Endothelial cell of umbilical vein (primary cell): ENCODE measurements at regions not wholly inside any gene's neighbourhood (a gene's known extent, or its start where the extent isn't known, plus 50 kb on each side); places are given as distances from the start of the nearest gene placed in this dataset.

Experiments
- EZH2 ChIP-seq: IDR thresholded peaks from 2 replicates; pipeline ENCODE4 v1.6.1; 2012; ENCODE audit warnings: borderline replicate concordance, low read depth, mild to moderate bottlenecking, moderate library complexity, low read length, inconsistent platforms; ENCODE audit not compliant: severe bottlenecking
- MAX ChIP-seq: IDR thresholded peaks from 2 replicates; pipeline ENCODE4 v1.6.1; 2011; ENCODE audit not compliant: insufficient read depth, insufficient read length
- MYC ChIP-seq: IDR thresholded peaks from one replicate; pipeline ENCODE4 v1.6.1; 2011; ENCODE audit warnings: mild to moderate bottlenecking, low read depth, low read length
- POLR2A ChIP-seq: IDR thresholded peaks from 2 replicates; pipeline ENCODE4 v1.6.1; 2012; ENCODE audit warnings: low read depth, mild to moderate bottlenecking, control low read depth, low read length
- TF ChIP-seq, protein P1 (sequence below), 2 donors: IDR thresholded peaks; 1 replicate in 1 of 2; 2 replicates in 1 of 2; pipeline ENCODE4 v1.5.1; 2011; ENCODE audit warnings: low read length in 2 of 2, mild to moderate bottlenecking in 2 of 2, moderate library complexity in 2 of 2, control low read depth in 1 of 2, inconsistent platforms in 1 of 2, low read depth in 1 of 2; ENCODE audit not compliant: insufficient read depth in 1 of 2; ENCODE audit errors: extremely low read depth in 1 of 2

- TF ChIP-seq POLR2A, result no peak
- TF ChIP-seq, protein P1, sequence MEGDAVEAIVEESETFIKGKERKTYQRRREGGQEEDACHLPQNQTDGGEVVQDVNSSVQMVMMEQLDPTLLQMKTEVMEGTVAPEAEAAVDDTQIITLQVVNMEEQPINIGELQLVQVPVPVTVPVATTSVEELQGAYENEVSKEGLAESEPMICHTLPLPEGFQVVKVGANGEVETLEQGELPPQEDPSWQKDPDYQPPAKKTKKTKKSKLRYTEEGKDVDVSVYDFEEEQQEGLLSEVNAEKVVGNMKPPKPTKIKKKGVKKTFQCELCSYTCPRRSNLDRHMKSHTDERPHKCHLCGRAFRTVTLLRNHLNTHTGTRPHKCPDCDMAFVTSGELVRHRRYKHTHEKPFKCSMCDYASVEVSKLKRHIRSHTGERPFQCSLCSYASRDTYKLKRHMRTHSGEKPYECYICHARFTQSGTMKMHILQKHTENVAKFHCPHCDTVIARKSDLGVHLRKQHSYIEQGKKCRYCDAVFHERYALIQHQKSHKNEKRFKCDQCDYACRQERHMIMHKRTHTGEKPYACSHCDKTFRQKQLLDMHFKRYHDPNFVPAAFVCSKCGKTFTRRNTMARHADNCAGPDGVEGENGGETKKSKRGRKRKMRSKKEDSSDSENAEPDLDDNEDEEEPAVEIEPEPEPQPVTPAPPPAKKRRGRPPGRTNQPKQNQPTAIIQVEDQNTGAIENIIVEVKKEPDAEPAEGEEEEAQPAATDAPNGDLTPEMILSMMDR (IDR thresholded peaks at IDR 0.05; ENCODE audit: extremely low read depth in 1 of 2, insufficient read depth in 1 of 2, low read depth in 1 of 2, low read length in 2 of 2), result no peak
- TF ChIP-seq MAX, result no peak
- TF ChIP-seq EZH2, result no peak
- no peak for TF ChIP-seq MYC
These were observed 160.4 kb upstream of the KCNH8 start for GRCh38 chr3:18987862-18988447.
